Adipocyte (in vitro differentiated cells): ENCODE measurements at regions not wholly inside any gene's neighbourhood (a gene's known extent, or its start where the extent isn't known, plus 50 kb on each side); places are given as distances from the start of the nearest gene placed in this dataset.

Experiments used
- DNase-seq: peaks from one replicate; pipeline ENCODE4 v3.0.0-alpha.2; 2015; ENCODE audit warnings: low read depth
- H3K27me3 ChIP-seq: replicated peaks from 2 replicates; pipeline ENCODE4 v1.7.0; 2013; ENCODE audit warnings: mild to moderate bottlenecking, low read length, moderate library complexity; ENCODE audit not compliant: control insufficient read depth, insufficient read depth
- H3K36me3 ChIP-seq: 2 replicates; pipeline ENCODE4 v1.7.0; 2013; ENCODE audit warnings: low read length, mild to moderate bottlenecking, moderate library complexity; ENCODE audit not compliant: control insufficient read depth, insufficient read depth, severe bottlenecking
- H3K4me1 ChIP-seq: 2 replicates; pipeline ENCODE4 v1.7.0; 2013; ENCODE audit warnings: mild to moderate bottlenecking, low read length, moderate library complexity; ENCODE audit not compliant: control insufficient read depth, insufficient read depth
- H3K4me3 ChIP-seq: 2 replicates; pipeline ENCODE4 v1.7.0; 2013; ENCODE audit warnings: mild to moderate bottlenecking, low read length, moderate library complexity
- H3K9ac ChIP-seq: 2 replicates; pipeline ENCODE4 v1.7.0; 2013; ENCODE audit warnings: mild to moderate bottlenecking, low read length, moderate library complexity
- H3K9me3 ChIP-seq: 2 replicates; pipeline ENCODE4 v1.7.0; 2013; ENCODE audit warnings: mild to moderate bottlenecking, low read length, moderate library complexity; ENCODE audit not compliant: control insufficient read depth

GRCh38 chr6:150759483-150759882 is 106.0 kb upstream of the MTHFD1L start:
- Histone ChIP-seq H3K27me3 (peaks cover 2% of the 10 kb centered on the region), H3K36me3 (no peaks in the 10 kb centered on the region), H3K9ac (no peak overlapping the region), H3K9me3 (no peaks in the 10 kb centered on the region), H3K4me3 (no peak overlapping the region), H3K4me1 (no peaks in the 10 kb centered on the region)
- no peak for DNase-seq

DNA sequence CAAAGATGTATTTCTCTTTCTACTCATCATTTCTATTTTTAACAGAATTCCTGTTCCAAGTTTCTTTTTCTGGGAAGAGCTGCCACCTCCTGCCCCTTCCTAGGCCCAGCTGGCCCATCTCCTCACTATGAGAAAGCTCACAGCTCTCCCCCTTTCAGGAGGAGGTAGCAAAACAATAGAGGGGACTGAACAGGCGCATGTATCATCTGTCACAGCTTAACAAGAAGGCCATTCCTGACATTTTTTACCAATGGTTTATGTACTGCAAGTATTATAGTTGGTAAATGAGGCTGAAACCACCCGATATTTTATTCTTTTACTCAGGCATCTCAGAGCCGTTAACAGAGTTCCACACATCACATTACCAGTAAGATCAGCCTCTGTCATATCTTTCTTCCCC is 103.7 kb upstream of the MTHFD1L start:
- Histone ChIP-seq H3K36me3 (no peaks in the 10 kb centered on the region), H3K4me3 (no peak overlapping the region), H3K9ac (no peak overlapping the region), H3K27me3 (no peaks in the 10 kb centered on the region), H3K4me1 (peaks cover 7% of the 10 kb centered on the region), H3K9me3 (no peaks in the 10 kb centered on the region)
- DNase-seq: no peak

GRCh38 chr6:150764334-150765066 is 101.0 kb upstream of the MTHFD1L start:
- H3K9me3 ChIP-seq: no peaks in the 10 kb centered on the region
- no peaks in the 10 kb centered on the region for H3K27me3 ChIP-seq
- H3K36me3 ChIP-seq: no peaks in the 10 kb centered on the region
- no peak overlapping the region for H3K4me3 ChIP-seq
- peaks cover 20% of the 10 kb centered on the region for H3K4me1 ChIP-seq
- no peak overlapping the region for H3K9ac ChIP-seq
- DNase-seq: no peak

- no peak overlapping the region for H3K9ac ChIP-seq
- H3K36me3 ChIP-seq: no peaks in the 10 kb centered on the region
- H3K9me3 ChIP-seq: no peaks in the 10 kb centered on the region
- no peak overlapping the region for H3K4me3 ChIP-seq
- no peak for DNase-seq
- peaks cover 20% of the 10 kb centered on the region for H3K4me1 ChIP-seq
- no peaks in the 10 kb centered on the region for H3K27me3 ChIP-seq
Observed at GRCh38 chr6:150765067-150765764, 100.3 kb upstream of the MTHFD1L start.

- Histone ChIP-seq H3K4me1 (peaks cover 27% of the 10 kb centered on the region), H3K9ac (no peak overlapping the region), H3K9me3 (no peaks in the 10 kb centered on the region), H3K4me3 (no peak overlapping the region), H3K36me3 (no peaks in the 10 kb centered on the region), H3K27me3 (no peaks in the 10 kb centered on the region)
- peak; percentile 20 for DNase-seq
Observed at GRCh38 chr6:150766201-150766997, 99.1 kb upstream of the MTHFD1L start.

GRCh38 chr6:150767161-150767560 is 98.3 kb upstream of the MTHFD1L start:
- H3K4me1 ChIP-seq: peaks cover 27% of the 10 kb centered on the region
- no peaks in the 10 kb centered on the region for H3K9me3 ChIP-seq
- H3K36me3 ChIP-seq: no peaks in the 10 kb centered on the region
- H3K4me3 ChIP-seq: peak overlapping the region; percentile 56
- no peak for DNase-seq
- no peaks in the 10 kb centered on the region for H3K27me3 ChIP-seq
- H3K9ac ChIP-seq: peak overlapping the region; percentile 68

DNA sequence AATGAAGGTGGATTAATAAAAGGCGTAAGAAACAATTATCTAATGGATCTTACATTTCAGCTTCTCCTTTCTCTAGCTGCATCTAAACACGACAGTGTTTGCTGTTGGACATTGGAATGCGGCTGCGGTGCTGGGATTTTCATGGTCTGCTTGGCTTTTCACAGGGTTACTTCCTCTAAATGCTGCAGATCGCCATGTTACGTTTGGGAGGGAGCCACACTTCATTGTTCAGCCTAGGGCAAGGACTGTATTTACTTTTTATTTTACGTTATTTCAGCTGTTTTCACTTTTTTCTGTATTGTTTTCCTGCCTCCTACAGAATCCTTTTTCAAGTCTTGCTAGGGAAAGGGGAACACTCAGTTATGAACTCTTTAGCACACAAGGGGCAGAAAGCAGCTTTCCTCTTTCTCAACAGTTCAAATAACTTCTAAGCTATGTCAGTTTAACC is 97.9 kb upstream of the MTHFD1L start:
- Histone ChIP-seq H3K4me3 (peak overlapping the region; percentile 56), H3K4me1 (peaks cover 27% of the 10 kb centered on the region), H3K9me3 (no peaks in the 10 kb centered on the region), H3K36me3 (no peaks in the 10 kb centered on the region), H3K9ac (peak overlapping the region; percentile 68), H3K27me3 (no peaks in the 10 kb centered on the region)
- peak; percentile 62 for DNase-seq

GRCh38 chr6:150770637-150771036 is 94.9 kb upstream of the MTHFD1L start:
- Histone ChIP-seq H3K27me3 (no peaks in the 10 kb centered on the region), H3K9me3 (peaks cover 10% of the 10 kb centered on the region), H3K4me3 (no peak overlapping the region), H3K9ac (no peak overlapping the region), H3K4me1 (peaks cover 27% of the 10 kb centered on the region), H3K36me3 (no peaks in the 10 kb centered on the region)
- DNase-seq: peak; percentile 22

GRCh38 chr6:150773969-150774368 is 91.5 kb upstream of the MTHFD1L start:
- Histone ChIP-seq H3K4me1 (peaks cover 7% of the 10 kb centered on the region), H3K27me3 (no peaks in the 10 kb centered on the region), H3K9ac (no peak overlapping the region), H3K36me3 (no peaks in the 10 kb centered on the region), H3K9me3 (peaks cover 10% of the 10 kb centered on the region), H3K4me3 (no peak overlapping the region)
- no peak for DNase-seq

DNA sequence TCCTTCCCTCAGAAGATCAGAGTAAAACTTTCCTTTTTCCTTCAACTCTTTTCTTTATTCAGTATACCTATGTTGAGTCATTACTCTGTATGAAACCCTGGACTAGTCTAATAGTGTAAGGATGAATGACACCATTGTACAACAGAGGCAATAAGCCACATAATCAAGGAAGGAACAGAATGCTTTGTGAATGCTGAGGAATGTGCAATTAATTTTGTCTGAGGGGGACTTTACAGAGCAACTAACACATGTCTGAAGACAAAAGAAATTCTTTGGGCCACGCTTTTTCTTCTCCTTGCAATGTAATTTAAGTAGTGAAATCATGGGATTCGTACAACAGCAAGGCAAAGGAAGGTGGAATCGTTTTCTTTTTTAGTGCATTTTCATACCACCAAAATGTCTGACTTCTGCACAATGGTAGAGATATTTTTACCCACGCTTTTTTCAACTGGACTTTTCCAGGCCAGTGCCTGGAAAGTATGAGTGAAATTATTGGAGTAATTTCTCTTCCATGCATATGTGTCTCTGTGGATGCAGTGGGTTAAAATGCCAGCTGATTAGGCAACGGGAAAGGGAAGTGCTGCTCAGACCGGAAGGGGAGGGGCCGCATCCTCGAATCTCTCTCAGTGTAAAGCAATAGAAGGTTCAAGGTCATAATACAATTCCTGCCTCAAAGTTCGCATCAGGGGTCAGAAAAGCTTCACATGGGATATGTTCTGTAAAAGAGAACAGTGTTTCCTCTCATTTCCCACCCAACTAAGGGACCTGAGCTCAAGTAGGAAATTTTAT is 89.9 kb upstream of the MTHFD1L start:
- Histone ChIP-seq H3K27me3 (no peaks in the 10 kb centered on the region), H3K36me3 (no peaks in the 10 kb centered on the region), H3K4me3 (no peak overlapping the region), H3K4me1 (peaks cover 4% of the 10 kb centered on the region), H3K9me3 (peaks cover 10% of the 10 kb centered on the region), H3K9ac (no peak overlapping the region)
- no peak for DNase-seq
